ENCODE measurements at regions not wholly inside any gene's neighbourhood (a gene's known extent, or its start where the extent isn't known, plus 50 kb on each side); places are given as distances from the start of the nearest gene placed in this dataset.

DNA sequence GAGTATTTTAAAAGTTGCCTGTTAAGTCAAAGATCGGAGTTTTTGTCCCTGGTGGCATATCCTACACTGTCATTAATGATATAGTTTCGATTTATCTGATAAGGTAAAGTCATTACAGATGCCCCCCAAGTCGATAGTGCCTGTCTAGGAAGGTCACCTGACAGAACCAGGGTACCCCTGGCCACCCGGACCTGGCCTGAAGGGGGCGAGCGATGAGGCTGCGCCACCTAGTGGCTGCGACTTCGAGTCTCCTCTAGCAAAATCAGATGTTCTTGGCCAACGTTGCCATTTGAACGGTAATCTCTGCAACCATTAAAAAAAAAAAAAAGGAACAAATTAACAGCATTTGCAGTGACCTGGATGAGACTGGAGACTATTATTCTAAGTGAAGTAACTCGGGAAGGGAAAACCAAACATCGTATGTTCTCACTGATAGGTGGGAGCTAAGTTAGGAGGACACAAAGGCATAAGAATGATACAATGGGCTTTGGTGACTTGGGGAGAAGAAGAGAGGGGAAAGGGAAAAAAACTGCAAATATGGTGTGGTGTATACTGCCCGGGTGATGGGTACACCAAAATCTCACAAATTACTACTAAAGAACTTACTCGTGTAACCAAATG, 565.1 kb downstream of the LIG4 start:
- Histone ChIP-seq H3K4me3 (ENCODE audit: low read depth, low read length) (no peak overlapping the region), H3K36me3 (ENCODE audit: control insufficient read depth, insufficient read depth, low read length) (no peaks in the 10 kb centered on the region), H3K27me3 (ENCODE audit: control insufficient read depth, insufficient read depth, low read length) (no peaks in the 10 kb centered on the region)
- POLR2A ChIA-PET, result no interaction called here
- DNase-seq (ENCODE audit: low read depth), result no peak
- TF ChIP-seq, protein P1, sequence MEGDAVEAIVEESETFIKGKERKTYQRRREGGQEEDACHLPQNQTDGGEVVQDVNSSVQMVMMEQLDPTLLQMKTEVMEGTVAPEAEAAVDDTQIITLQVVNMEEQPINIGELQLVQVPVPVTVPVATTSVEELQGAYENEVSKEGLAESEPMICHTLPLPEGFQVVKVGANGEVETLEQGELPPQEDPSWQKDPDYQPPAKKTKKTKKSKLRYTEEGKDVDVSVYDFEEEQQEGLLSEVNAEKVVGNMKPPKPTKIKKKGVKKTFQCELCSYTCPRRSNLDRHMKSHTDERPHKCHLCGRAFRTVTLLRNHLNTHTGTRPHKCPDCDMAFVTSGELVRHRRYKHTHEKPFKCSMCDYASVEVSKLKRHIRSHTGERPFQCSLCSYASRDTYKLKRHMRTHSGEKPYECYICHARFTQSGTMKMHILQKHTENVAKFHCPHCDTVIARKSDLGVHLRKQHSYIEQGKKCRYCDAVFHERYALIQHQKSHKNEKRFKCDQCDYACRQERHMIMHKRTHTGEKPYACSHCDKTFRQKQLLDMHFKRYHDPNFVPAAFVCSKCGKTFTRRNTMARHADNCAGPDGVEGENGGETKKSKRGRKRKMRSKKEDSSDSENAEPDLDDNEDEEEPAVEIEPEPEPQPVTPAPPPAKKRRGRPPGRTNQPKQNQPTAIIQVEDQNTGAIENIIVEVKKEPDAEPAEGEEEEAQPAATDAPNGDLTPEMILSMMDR (IDR thresholded peaks at IDR 0.05; ENCODE audit: insufficient read depth, low read depth, low read length), result peak; percentile 39
- CTCF ChIA-PET, result no interaction called here

DNA sequence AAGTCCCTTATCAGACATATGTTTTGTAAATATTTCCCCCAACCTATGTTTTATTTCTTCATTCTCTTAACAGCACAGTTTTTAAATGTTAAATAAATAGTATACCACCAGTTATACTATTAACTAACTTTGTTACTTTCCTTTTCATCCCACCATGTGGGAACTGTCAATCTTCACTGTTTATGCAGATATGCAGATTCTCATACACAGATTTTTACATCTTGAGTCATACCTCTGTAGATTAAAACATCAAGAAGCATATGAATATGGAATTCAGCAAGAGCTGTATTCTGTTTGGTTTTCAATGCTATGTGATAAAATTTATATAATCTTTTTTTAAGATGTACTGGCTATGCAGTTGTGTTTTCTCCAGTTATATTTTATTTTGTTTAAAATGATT, 566.3 kb downstream of the LIG4 start:
- Histone ChIP-seq H3K4me3 (ENCODE audit: low read depth, low read length) (no peak overlapping the region), H3K27me3 (ENCODE audit: control insufficient read depth, insufficient read depth, low read length) (no peaks in the 10 kb centered on the region), H3K36me3 (ENCODE audit: control insufficient read depth, insufficient read depth, low read length) (no peaks in the 10 kb centered on the region)
- no peak for DNase-seq (ENCODE audit: low read depth)
- ChIA-PET POLR2A (no interaction called here), CTCF (interaction anchor here (0.6 kb wide), 1 partner anchor 23 kb away, joined by 3 read pairs; no protein-coding TSS in a partner anchor)
- TF ChIP-seq, protein P1 (IDR thresholded peaks at IDR 0.05; ENCODE audit: insufficient read depth, low read depth, low read length), result no peak

DNA sequence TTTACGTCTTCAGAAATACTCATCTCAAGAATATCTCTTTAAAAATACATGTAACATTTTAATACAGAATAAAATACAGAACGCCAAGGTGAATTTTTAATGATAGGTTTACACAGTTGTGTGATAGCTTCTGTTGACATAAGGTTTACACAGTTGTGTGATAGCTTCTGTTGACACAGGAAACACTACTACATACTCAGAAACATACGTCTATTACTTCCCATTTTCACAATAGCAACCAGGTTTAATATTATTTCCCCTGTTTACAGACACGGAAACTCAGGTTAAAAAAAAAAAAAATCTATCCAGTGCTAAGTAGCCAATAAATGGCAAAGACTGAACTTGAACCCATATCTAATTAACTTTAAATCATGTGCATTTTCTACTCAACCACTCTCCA, 571.2 kb downstream of the LIG4 start:
- no peak for DNase-seq (ENCODE audit: low read depth)
- POLR2A ChIA-PET, result no interaction called here
- CTCF ChIA-PET, result no interaction called here
- Histone ChIP-seq H3K4me3 (ENCODE audit: low read depth, low read length) (no peak overlapping the region), H3K36me3 (ENCODE audit: control insufficient read depth, insufficient read depth, low read length) (no peaks in the 10 kb centered on the region), H3K27me3 (ENCODE audit: control insufficient read depth, insufficient read depth, low read length) (no peaks in the 10 kb centered on the region)
- TF ChIP-seq, protein P1 (IDR thresholded peaks at IDR 0.05; ENCODE audit: insufficient read depth, low read depth, low read length), result no peak

DNA sequence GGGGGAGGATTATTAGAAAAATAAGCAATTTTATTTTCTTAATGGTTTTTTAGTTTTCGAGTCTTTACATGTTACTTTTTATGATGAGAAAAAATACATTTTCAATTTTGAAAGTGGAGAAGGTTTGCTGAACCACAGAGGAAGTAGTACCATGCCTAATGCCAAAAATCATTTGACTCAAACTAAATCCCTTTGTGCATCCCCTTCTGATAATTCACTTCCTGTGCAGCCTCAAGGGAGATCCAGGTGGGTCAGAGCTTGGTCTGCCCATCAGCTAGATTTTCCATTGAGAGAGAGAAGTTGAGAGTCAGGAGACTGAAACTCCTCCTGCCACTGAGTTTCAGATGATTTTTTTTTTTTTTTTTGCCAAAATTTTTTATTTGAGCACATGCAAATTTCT, 571.7 kb downstream of the LIG4 start:
- Histone ChIP-seq H3K27me3 (ENCODE audit: control insufficient read depth, insufficient read depth, low read length) (no peaks in the 10 kb centered on the region), H3K36me3 (ENCODE audit: control insufficient read depth, insufficient read depth, low read length) (no peaks in the 10 kb centered on the region), H3K4me3 (ENCODE audit: low read depth, low read length) (no peak overlapping the region)
- ChIA-PET POLR2A (no interaction called here), CTCF (no interaction called here)
- TF ChIP-seq, protein P1 (IDR thresholded peaks at IDR 0.05; ENCODE audit: insufficient read depth, low read depth, low read length), result no peak
- no peak for DNase-seq (ENCODE audit: low read depth)

DNA sequence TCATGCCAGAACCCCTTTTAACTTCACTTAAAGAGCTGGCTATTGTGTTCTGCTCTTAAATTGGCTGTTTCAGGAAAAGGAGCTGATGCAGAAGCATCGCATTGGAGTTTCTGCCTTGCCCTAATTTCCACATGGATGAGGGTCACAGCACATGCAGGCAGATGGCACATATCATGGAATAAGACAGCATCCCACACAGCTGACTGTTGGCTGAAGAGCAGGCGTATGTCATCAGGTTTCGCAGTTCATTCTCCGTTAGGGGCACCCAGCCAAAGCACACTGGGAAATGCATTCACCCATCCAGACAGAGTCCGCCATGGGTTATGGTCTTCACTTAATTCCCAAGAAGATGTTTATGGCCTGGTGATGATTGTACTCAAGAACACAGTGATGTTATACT, 572.5 kb downstream of the LIG4 start:
- Histone ChIP-seq H3K4me3 (ENCODE audit: low read depth, low read length) (no peak overlapping the region), H3K27me3 (ENCODE audit: control insufficient read depth, insufficient read depth, low read length) (no peaks in the 10 kb centered on the region), H3K36me3 (ENCODE audit: control insufficient read depth, insufficient read depth, low read length) (no peaks in the 10 kb centered on the region)
- CTCF ChIA-PET, result no interaction called here
- no peak for DNase-seq (ENCODE audit: low read depth)
- POLR2A ChIA-PET, result no interaction called here
- TF ChIP-seq, protein P1 (IDR thresholded peaks at IDR 0.05; ENCODE audit: insufficient read depth, low read depth, low read length), result no peak

All from BJ (cell line).